SU-DHL-6 (cell line): ENCODE measurements at regions not wholly inside any gene's neighbourhood (a gene's known extent, or its start where the extent isn't known, plus 50 kb on each side); places are given as distances from the start of the nearest gene placed in this dataset.

ENCODE experiments used
- H2AFZ ChIP-seq: fragments of 200-600 bp; sonication (generic); 2 replicates; pipeline ENCODE4 v1.6.1; 2014; ENCODE audit warnings: low read depth, mild to moderate bottlenecking, moderate library complexity, mixed read lengths, antibody characterized with exemption, low read length; ENCODE audit not compliant: severe bottlenecking
- H3F3A ChIP-seq: fragments of 200-600 bp; shearing (Covaris generic); 2 replicates; pipeline ENCODE4 v1.6.0; 2016; ENCODE audit warnings: antibody characterized with exemption, mild to moderate bottlenecking; ENCODE audit not compliant: insufficient read depth
- H3K27ac ChIP-seq: fragments of 200-600 bp; sonication (generic); 2 replicates; pipeline ENCODE4 v1.5.1; 2016; ENCODE audit warnings: low read depth, mild to moderate bottlenecking, low read length, moderate library complexity, mixed read lengths
- H3K27me3 ChIP-seq: fragments of 200-600 bp; sonication (generic), shearing (Covaris generic); 2 replicates; pipeline ENCODE4 v1.6.0; 2014; ENCODE audit warnings: mild to moderate bottlenecking, low read length
- H3K36me3 ChIP-seq: fragments of 200-600 bp; sonication (generic); 2 replicates; pipeline ENCODE4 v1.6.1; 2014; ENCODE audit warnings: mild to moderate bottlenecking, low read length, mixed read lengths
- H3K4me2 ChIP-seq: fragments of 300-600, 200-600 bp; shearing (Covaris generic), sonication (generic); 2 replicates; pipeline ENCODE4 v1.6.0; 2014; ENCODE audit warnings: low read length, low read depth, mild to moderate bottlenecking; ENCODE audit not compliant: poor library complexity, severe bottlenecking
- H3K4me3 ChIP-seq: fragments of 200-600 bp; sonication (generic); 2 replicates; pipeline ENCODE4 v1.5.1; 2014; ENCODE audit warnings: antibody characterized with exemption, low read length, mild to moderate bottlenecking, mixed read lengths; ENCODE audit not compliant: insufficient read depth, poor library complexity, severe bottlenecking
- H3K79me2 ChIP-seq: fragments of 200-600 bp; sonication (generic); 2 replicates; pipeline ENCODE4 v1.6.1; 2014; ENCODE audit warnings: mild to moderate bottlenecking, low read length, moderate library complexity; ENCODE audit not compliant: insufficient read depth
- H3K9ac ChIP-seq: fragments of 200-600 bp; sonication (generic); 2 replicates; pipeline ENCODE4 v1.7.0; 2014; ENCODE audit warnings: mild to moderate bottlenecking, low read length
- H3K9me2 ChIP-seq: fragments of 200-600 bp; sonication (generic); replicated peaks from 2 replicates; pipeline ENCODE4 v1.6.1; 2014; ENCODE audit warnings: low read length; ENCODE audit not compliant: insufficient read depth
- H3K9me3 ChIP-seq: fragments of 200-600 bp; sonication (generic); 2 replicates; pipeline ENCODE4 v1.6.1; 2014; ENCODE audit warnings: low read length, mixed read lengths; ENCODE audit not compliant: insufficient read depth
- H4K20me1 ChIP-seq: fragments of 200-600 bp; sonication (generic); 2 replicates; pipeline ENCODE4 v1.6.1; 2014; ENCODE audit warnings: low read depth, mild to moderate bottlenecking, antibody characterized with exemption, low read length, moderate library complexity, mixed read lengths
- CTCF ChIP-seq: fragments of 200-600 bp; sonication (generic); IDR thresholded peaks from one replicate; pipeline ENCODE4 v1.5.1; 2017; ENCODE audit warnings: antibody characterized with exemption, mild to moderate bottlenecking, low read length, moderate library complexity; ENCODE audit not compliant: insufficient read depth, poor library complexity, severe bottlenecking
- EZH2phosphoT487 ChIP-seq: fragments of 200-600 bp; sonication (generic), shearing (Covaris generic); conservative IDR thresholded peaks from 2 replicates; pipeline ENCODE4 v1.6.1; 2018; ENCODE audit warnings: mild to moderate bottlenecking, antibody characterized with exemption, low read length, moderate library complexity, mixed read lengths

DNA sequence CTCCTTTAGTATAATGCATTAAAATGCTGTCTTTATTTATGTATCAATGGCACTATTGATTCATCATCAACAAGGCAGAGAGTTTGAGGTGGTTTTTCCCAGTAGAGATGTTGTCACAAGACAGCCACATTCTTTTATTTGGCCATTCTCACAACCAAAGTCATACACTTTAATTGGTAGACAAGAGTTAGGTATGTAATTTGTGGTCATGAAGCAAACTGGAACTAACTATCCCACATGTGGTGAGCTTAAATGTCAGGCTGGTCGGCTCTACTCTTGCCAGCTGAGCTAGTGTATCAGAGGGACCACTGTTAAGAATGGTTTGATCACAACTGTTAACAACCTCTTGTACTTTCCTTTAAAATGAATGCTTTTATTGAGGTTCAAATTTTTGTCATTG, 714.6 kb downstream of the CD109 start:
- Histone ChIP-seq H3K9me2 (no peaks in the 10 kb centered on the region), H3F3A (no peaks in the 10 kb centered on the region), H3K9ac (no peak overlapping the region), H3K27me3 (no peaks in the 10 kb centered on the region), H3K36me3 (no peaks in the 10 kb centered on the region), H3K9me3 (no peaks in the 10 kb centered on the region), H4K20me1 (no peaks in the 10 kb centered on the region), H3K27ac (no peak overlapping the region), H2AFZ (no peak overlapping the region), H3K4me3 (no peak overlapping the region), H3K4me2 (no peak overlapping the region), H3K79me2 (no peaks in the 10 kb centered on the region)
- TF ChIP-seq CTCF (no peak), EZH2phosphoT487 (no peak)

GRCh38 chr6:74409447-74409846, 713.4 kb downstream of the CD109 start:
- Histone ChIP-seq H3K27ac (no peak overlapping the region), H3F3A (no peaks in the 10 kb centered on the region), H3K36me3 (no peaks in the 10 kb centered on the region), H3K79me2 (no peaks in the 10 kb centered on the region), H3K9me2 (no peaks in the 10 kb centered on the region), H3K27me3 (no peaks in the 10 kb centered on the region), H3K9ac (no peak overlapping the region), H3K9me3 (no peaks in the 10 kb centered on the region), H3K4me3 (no peak overlapping the region), H4K20me1 (no peaks in the 10 kb centered on the region), H2AFZ (no peak overlapping the region), H3K4me2 (no peak overlapping the region)
- TF ChIP-seq EZH2phosphoT487 (no peak), CTCF (no peak)

DNA sequence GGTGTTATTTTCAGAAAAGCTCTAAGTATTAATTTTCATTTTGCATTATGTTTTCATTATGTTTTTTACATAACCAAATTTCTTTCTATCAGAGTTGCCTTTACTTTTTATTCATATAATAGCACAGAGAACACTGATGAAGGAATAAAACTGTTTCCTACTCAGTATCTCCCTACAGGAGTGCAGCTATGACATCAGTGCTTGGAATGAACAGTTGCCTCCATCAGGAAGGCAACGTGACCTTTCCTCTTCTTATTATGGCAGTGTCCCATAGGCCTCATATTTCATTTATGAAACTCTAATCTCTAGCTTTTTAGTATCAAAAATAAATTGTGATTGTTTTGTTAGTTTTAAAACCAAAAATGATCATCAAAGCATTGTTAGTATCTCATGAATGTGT, 712.8 kb downstream of the CD109 start:
- H3K79me2 ChIP-seq = no peaks in the 10 kb centered on the region
- H3K27me3 ChIP-seq = no peaks in the 10 kb centered on the region
- H3K9ac ChIP-seq = no peak overlapping the region
- H2AFZ ChIP-seq = no peak overlapping the region
- H3K4me2 ChIP-seq = no peak overlapping the region
- no peak overlapping the region for H3K4me3 ChIP-seq
- no peaks in the 10 kb centered on the region for H3K9me3 ChIP-seq
- TF ChIP-seq EZH2phosphoT487 (no peak), CTCF (no peak)
- H3K27ac ChIP-seq = no peak overlapping the region
- H3K36me3 ChIP-seq = no peaks in the 10 kb centered on the region
- no peaks in the 10 kb centered on the region for H4K20me1 ChIP-seq
- no peaks in the 10 kb centered on the region for H3F3A ChIP-seq
- H3K9me2 ChIP-seq = no peaks in the 10 kb centered on the region

GRCh38 chr6:74404366-74404765, 708.4 kb downstream of the CD109 start:
- H3K9ac ChIP-seq = no peak overlapping the region
- H3K27me3 ChIP-seq = no peaks in the 10 kb centered on the region
- H3K27ac ChIP-seq = no peak overlapping the region
- no peaks in the 10 kb centered on the region for H3K9me2 ChIP-seq
- no peaks in the 10 kb centered on the region for H4K20me1 ChIP-seq
- no peaks in the 10 kb centered on the region for H3K9me3 ChIP-seq
- no peaks in the 10 kb centered on the region for H3K36me3 ChIP-seq
- no peaks in the 10 kb centered on the region for H3K79me2 ChIP-seq
- H2AFZ ChIP-seq = no peak overlapping the region
- no peak for TF ChIP-seq CTCF
- TF ChIP-seq EZH2phosphoT487 = no peak
- H3F3A ChIP-seq = no peaks in the 10 kb centered on the region
- no peak overlapping the region for H3K4me2 ChIP-seq
- H3K4me3 ChIP-seq = no peak overlapping the region
